GM12878 (cell line): ENCODE measurements at regions not wholly inside any gene's neighbourhood (a gene's known extent, or its start where the extent isn't known, plus 50 kb on each side); places are given as distances from the start of the nearest gene placed in this dataset.

ENCODE experiments used
- HCFC1 ChIP-seq: fragments of 150-350 bp; IDR thresholded peaks from 2 replicates; pipeline ENCODE4 v1.6.1; 2014; ENCODE audit warnings: low read length
- JUND ChIP-seq: IDR thresholded peaks from 2 replicates; pipeline ENCODE4 v1.6.1; 2012; ENCODE audit warnings: low read depth, mild to moderate bottlenecking, low read length, improper control_type of control experiment, moderate library complexity
- MTA3 ChIP-seq: IDR thresholded peaks from 2 replicates; pipeline ENCODE4 v1.6.1; 2012; ENCODE audit warnings: low read length, inconsistent platforms, borderline replicate concordance
- NBN ChIP-seq: fragments of 450-650 bp; IDR thresholded peaks from 2 replicates; pipeline ENCODE4 v1.6.1; 2016
- POLR2AphosphoS2 ChIP-seq: IDR thresholded peaks from 2 replicates; pipeline ENCODE4 v1.6.1; 2011; ENCODE audit warnings: low read depth, mild to moderate bottlenecking, low read length, improper control_type of control experiment, moderate library complexity
- RUNX3 ChIP-seq: IDR thresholded peaks from 2 replicates; pipeline ENCODE4 v1.6.1; 2012; ENCODE audit warnings: low read length, inconsistent platforms
- SMC3 ChIP-seq: IDR thresholded peaks from 2 replicates; pipeline ENCODE4 v1.6.1; 2011; ENCODE audit warnings: low read length, improper control_type of control experiment, borderline replicate concordance
- SPI1 ChIP-seq: IDR thresholded peaks from 2 replicates; pipeline ENCODE4 v1.6.1; 2011; ENCODE audit warnings: low read depth, mild to moderate bottlenecking, low read length, moderate library complexity, borderline replicate concordance; ENCODE audit not compliant: insufficient read depth
- YY1 ChIP-seq: IDR thresholded peaks from 2 replicates; pipeline ENCODE4 v1.6.1; 2011; ENCODE audit warnings: low read depth, mild to moderate bottlenecking, low read length
- ZNF24 ChIP-seq: fragments of 450-650 bp; IDR thresholded peaks from 2 replicates; pipeline ENCODE4 v1.6.1; 2017; ENCODE audit warnings: antibody characterized with exemption, mild to moderate bottlenecking
- TF ChIP-seq, protein P1 (sequence below): IDR thresholded peaks from 2 replicates; pipeline ENCODE4 v1.6.1; 2012; ENCODE audit warnings: low read depth, low read length, improper control_type of control experiment
- TF ChIP-seq, protein P2 (sequence below): fragments of 450-650 bp; IDR thresholded peaks from 2 replicates; pipeline ENCODE4 v1.6.1; 2017; ENCODE audit warnings: antibody characterized with exemption, mild to moderate bottlenecking, moderate library complexity
- TF ChIP-seq, protein P3 (sequence below): IDR thresholded peaks from 2 replicates; pipeline ENCODE4 v1.6.1; 2011; ENCODE audit warnings: mild to moderate bottlenecking, low read depth, low read length, moderate library complexity; ENCODE audit not compliant: insufficient replicate concordance
- TF ChIP-seq, protein P4 (sequence below): fragments of 450-650 bp; IDR thresholded peaks from 2 replicates; pipeline ENCODE4 v1.6.1; 2017; ENCODE audit warnings: mild to moderate bottlenecking, moderate library complexity
- TF ChIP-seq, protein P5 (sequence below): IDR thresholded peaks from 2 replicates; pipeline ENCODE4 v1.6.1; 2011; ENCODE audit warnings: borderline replicate concordance, low read depth, mild to moderate bottlenecking, moderate library complexity, low read length; ENCODE audit not compliant: insufficient read depth, poor library complexity, severe bottlenecking
- TF ChIP-seq, protein P6 (sequence below): fragments of 450-650 bp; IDR thresholded peaks from 2 replicates; pipeline ENCODE4 v1.6.1; 2018; ENCODE audit warnings: mild to moderate bottlenecking, low read depth, moderate library complexity; ENCODE audit not compliant: partially characterized antibody

DNA sequence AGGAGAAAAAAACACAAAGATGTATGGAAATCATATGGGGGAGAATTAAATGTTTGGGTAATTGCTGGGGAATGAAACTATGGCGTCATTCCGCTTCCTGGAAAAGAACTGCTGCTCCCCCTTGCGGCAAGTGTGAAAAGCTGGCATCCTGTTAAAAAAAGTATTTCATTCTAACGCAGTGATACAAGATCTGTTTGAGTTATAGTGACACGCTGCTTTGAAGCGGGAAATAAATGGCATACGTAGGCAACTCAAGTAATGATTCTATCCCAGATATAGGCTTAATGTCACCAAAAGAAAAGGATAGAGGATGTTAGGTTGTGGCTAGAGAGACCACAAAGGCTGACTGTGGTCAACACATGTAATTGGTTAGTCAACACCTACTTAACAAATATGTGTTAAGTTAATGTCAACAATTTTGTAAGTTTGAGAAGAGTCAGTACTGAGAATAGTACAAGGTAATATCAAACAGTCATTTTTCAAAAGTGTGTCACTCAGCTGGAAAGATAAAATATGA, 70.2 kb upstream of the ALDH1A1 start (continued):
- TF ChIP-seq, protein P1, sequence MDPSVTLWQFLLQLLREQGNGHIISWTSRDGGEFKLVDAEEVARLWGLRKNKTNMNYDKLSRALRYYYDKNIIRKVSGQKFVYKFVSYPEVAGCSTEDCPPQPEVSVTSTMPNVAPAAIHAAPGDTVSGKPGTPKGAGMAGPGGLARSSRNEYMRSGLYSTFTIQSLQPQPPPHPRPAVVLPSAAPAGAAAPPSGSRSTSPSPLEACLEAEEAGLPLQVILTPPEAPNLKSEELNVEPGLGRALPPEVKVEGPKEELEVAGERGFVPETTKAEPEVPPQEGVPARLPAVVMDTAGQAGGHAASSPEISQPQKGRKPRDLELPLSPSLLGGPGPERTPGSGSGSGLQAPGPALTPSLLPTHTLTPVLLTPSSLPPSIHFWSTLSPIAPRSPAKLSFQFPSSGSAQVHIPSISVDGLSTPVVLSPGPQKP, result no peak
- TF ChIP-seq SPI1, result no peak
- TF ChIP-seq HCFC1, result no peak
- TF ChIP-seq, protein P2, sequence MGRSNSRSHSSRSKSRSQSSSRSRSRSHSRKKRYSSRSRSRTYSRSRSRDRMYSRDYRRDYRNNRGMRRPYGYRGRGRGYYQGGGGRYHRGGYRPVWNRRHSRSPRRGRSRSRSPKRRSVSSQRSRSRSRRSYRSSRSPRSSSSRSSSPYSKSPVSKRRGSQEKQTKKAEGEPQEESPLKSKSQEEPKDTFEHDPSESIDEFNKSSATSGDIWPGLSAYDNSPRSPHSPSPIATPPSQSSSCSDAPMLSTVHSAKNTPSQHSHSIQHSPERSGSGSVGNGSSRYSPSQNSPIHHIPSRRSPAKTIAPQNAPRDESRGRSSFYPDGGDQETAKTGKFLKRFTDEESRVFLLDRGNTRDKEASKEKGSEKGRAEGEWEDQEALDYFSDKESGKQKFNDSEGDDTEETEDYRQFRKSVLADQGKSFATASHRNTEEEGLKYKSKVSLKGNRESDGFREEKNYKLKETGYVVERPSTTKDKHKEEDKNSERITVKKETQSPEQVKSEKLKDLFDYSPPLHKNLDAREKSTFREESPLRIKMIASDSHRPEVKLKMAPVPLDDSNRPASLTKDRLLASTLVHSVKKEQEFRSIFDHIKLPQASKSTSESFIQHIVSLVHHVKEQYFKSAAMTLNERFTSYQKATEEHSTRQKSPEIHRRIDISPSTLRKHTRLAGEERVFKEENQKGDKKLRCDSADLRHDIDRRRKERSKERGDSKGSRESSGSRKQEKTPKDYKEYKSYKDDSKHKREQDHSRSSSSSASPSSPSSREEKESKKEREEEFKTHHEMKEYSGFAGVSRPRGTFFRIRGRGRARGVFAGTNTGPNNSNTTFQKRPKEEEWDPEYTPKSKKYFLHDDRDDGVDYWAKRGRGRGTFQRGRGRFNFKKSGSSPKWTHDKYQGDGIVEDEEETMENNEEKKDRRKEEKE, result no peak
- no peak for TF ChIP-seq MTA3
- TF ChIP-seq JUND, result no peak
- TF ChIP-seq RUNX3, result peak; percentile 21; the same call in 1 of the 2 replicates
- TF ChIP-seq, protein P3, sequence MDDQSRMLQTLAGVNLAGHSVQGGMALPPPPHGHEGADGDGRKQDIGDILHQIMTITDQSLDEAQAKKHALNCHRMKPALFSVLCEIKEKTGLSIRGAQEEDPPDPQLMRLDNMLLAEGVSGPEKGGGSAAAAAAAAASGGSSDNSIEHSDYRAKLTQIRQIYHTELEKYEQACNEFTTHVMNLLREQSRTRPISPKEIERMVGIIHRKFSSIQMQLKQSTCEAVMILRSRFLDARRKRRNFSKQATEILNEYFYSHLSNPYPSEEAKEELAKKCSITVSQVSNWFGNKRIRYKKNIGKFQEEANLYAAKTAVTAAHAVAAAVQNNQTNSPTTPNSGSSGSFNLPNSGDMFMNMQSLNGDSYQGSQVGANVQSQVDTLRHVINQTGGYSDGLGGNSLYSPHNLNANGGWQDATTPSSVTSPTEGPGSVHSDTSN, result no peak
- TF ChIP-seq, protein P4, sequence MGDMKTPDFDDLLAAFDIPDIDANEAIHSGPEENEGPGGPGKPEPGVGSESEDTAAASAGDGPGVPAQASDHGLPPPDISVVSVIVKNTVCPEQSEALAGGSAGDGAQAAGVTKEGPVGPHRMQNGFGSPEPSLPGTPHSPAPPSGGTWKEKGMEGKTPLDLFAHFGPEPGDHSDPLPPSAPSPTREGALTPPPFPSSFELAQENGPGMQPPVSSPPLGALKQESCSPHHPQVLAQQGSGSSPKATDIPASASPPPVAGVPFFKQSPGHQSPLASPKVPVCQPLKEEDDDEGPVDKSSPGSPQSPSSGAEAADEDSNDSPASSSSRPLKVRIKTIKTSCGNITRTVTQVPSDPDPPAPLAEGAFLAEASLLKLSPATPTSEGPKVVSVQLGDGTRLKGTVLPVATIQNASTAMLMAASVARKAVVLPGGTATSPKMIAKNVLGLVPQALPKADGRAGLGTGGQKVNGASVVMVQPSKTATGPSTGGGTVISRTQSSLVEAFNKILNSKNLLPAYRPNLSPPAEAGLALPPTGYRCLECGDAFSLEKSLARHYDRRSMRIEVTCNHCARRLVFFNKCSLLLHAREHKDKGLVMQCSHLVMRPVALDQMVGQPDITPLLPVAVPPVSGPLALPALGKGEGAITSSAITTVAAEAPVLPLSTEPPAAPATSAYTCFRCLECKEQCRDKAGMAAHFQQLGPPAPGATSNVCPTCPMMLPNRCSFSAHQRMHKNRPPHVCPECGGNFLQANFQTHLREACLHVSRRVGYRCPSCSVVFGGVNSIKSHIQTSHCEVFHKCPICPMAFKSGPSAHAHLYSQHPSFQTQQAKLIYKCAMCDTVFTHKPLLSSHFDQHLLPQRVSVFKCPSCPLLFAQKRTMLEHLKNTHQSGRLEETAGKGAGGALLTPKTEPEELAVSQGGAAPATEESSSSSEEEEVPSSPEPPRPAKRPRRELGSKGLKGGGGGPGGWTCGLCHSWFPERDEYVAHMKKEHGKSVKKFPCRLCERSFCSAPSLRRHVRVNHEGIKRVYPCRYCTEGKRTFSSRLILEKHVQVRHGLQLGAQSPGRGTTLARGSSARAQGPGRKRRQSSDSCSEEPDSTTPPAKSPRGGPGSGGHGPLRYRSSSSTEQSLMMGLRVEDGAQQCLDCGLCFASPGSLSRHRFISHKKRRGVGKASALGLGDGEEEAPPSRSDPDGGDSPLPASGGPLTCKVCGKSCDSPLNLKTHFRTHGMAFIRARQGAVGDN, result no peak
- peak; percentile 69 for TF ChIP-seq SMC3
- peak; percentile 64; the same call in 1 of the 2 replicates for TF ChIP-seq YY1
- no peak for TF ChIP-seq ZNF24
- TF ChIP-seq POLR2AphosphoS2, result no peak
- TF ChIP-seq, protein P5, sequence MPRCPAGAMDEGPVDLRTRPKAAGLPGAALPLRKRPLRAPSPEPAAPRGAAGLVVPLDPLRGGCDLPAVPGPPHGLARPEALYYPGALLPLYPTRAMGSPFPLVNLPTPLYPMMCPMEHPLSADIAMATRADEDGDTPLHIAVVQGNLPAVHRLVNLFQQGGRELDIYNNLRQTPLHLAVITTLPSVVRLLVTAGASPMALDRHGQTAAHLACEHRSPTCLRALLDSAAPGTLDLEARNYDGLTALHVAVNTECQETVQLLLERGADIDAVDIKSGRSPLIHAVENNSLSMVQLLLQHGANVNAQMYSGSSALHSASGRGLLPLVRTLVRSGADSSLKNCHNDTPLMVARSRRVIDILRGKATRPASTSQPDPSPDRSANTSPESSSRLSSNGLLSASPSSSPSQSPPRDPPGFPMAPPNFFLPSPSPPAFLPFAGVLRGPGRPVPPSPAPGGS, result no peak
- no peak for TF ChIP-seq NBN
- TF ChIP-seq, protein P6, sequence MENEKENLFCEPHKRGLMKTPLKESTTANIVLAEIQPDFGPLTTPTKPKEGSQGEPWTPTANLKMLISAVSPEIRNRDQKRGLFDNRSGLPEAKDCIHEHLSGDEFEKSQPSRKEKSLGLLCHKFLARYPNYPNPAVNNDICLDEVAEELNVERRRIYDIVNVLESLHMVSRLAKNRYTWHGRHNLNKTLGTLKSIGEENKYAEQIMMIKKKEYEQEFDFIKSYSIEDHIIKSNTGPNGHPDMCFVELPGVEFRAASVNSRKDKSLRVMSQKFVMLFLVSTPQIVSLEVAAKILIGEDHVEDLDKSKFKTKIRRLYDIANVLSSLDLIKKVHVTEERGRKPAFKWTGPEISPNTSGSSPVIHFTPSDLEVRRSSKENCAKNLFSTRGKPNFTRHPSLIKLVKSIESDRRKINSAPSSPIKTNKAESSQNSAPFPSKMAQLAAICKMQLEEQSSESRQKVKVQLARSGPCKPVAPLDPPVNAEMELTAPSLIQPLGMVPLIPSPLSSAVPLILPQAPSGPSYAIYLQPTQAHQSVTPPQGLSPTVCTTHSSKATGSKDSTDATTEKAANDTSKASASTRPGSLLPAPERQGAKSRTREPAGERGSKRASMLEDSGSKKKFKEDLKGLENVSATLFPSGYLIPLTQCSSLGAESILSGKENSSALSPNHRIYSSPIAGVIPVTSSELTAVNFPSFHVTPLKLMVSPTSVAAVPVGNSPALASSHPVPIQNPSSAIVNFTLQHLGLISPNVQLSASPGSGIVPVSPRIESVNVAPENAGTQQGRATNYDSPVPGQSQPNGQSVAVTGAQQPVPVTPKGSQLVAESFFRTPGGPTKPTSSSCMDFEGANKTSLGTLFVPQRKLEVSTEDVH, result no peak
